Endodermal cell (in vitro differentiated cells): ENCODE measurements at regions not wholly inside any gene's neighbourhood (a gene's known extent, or its start where the extent isn't known, plus 50 kb on each side); places are given as distances from the start of the nearest gene placed in this dataset.

ENCODE experiments used
- DNase-seq: peaks from one replicate; pipeline ENCODE4 v3.0.0-alpha.2; 2017
- H3K27ac ChIP-seq: 2 replicates; pipeline ENCODE4 v1.5.1; 2013; ENCODE audit warnings: mild to moderate bottlenecking, low read depth, low read length, moderate library complexity
- H3K27me3 ChIP-seq: 2 replicates; pipeline ENCODE4 v1.6.1; 2013; ENCODE audit warnings: mild to moderate bottlenecking, low read length, moderate library complexity; ENCODE audit not compliant: insufficient read depth, control insufficient read depth, poor library complexity, severe bottlenecking
- H3K36me3 ChIP-seq: 2 replicates; pipeline ENCODE4 v1.7.0; 2013; ENCODE audit warnings: mild to moderate bottlenecking, low read length, moderate library complexity; ENCODE audit not compliant: control insufficient read depth, insufficient read depth
- H3K4me1 ChIP-seq: one replicate; pipeline ENCODE4 v1.7.0; 2013; ENCODE audit warnings: low read length; ENCODE audit not compliant: control insufficient read depth, insufficient read depth
- H3K4me3 ChIP-seq: 2 replicates; pipeline ENCODE4 v1.5.1; 2013; ENCODE audit warnings: mild to moderate bottlenecking, low read length, moderate library complexity
- H3K9ac ChIP-seq: 2 replicates; pipeline ENCODE4 v1.6.1; 2013; ENCODE audit warnings: mild to moderate bottlenecking, low read length, moderate library complexity; ENCODE audit not compliant: poor library complexity, severe bottlenecking; ENCODE audit errors: extremely low read depth
- H3K9me3 ChIP-seq: 2 replicates; pipeline ENCODE4 v1.6.1; 2013; ENCODE audit warnings: mild to moderate bottlenecking, low read length, moderate library complexity; ENCODE audit not compliant: control insufficient read depth
- H3K27ac Mint-ChIP-seq: 2 replicates; pipeline ENCODE4 v1.8.0; 2020; ENCODE audit warnings: mixed read lengths
- H3K27me3 Mint-ChIP-seq: 2 replicates; pipeline ENCODE4 v1.8.0; 2021; ENCODE audit warnings: mild to moderate bottlenecking, mixed read lengths; ENCODE audit not compliant: insufficient read depth
- H3K36me3 Mint-ChIP-seq: 2 replicates; pipeline ENCODE4 v1.8.0; 2020; ENCODE audit warnings: low read depth, mixed read lengths
- H3K4me1 Mint-ChIP-seq: 2 replicates; pipeline ENCODE4 v1.8.0; 2020; ENCODE audit warnings: mixed read lengths
- H3K4me3 Mint-ChIP-seq: 2 replicates; pipeline ENCODE4 v1.8.0; 2020; ENCODE audit warnings: mild to moderate bottlenecking, moderate library complexity, mixed read lengths
- H3K9me3 Mint-ChIP-seq: 2 replicates; pipeline ENCODE4 v1.8.0; 2020; ENCODE audit warnings: mild to moderate bottlenecking, mixed read lengths
- CTCF ChIP-seq: fragments of 200-600 bp; sonication (generic); conservative IDR thresholded peaks from 2 replicates; pipeline ENCODE4 v1.5.0; 2021; ENCODE audit warnings: antibody characterized with exemption, mild to moderate bottlenecking
- WGBS, 2 experiments: methylation state at CpG; one replicate each; pipeline versions ENCODE4 v1.1.5 to v1.1.7; 2013; ENCODE audit warnings: missing lambda C conversion rate in 2 of 2, mixed read lengths in 1 of 2; ENCODE audit not compliant: insufficient coverage in 1 of 2, insufficient read length in 1 of 2; 5-methylcytosine and 5-hydroxymethylcytosine counted together

GRCh38 chr10:9209105-9209798 is 1154.8 kb downstream of the GATA3 start:
- no peak overlapping the region for H3K4me3 Mint-ChIP-seq

GRCh38 chr10:9211228-9211627 is 1156.7 kb downstream of the GATA3 start:
- Mint-ChIP-seq H3K4me3 (no peak overlapping the region), H3K9me3 (no peaks in the 10 kb centered on the region), H3K27me3 (peaks cover 29% of the 10 kb centered on the region), H3K27ac (no peak overlapping the region), H3K4me1 (no peaks in the 10 kb centered on the region), H3K36me3 (no peaks in the 10 kb centered on the region)
- TF ChIP-seq CTCF = peak; percentile 72
- H3K36me3 ChIP-seq = no peaks in the 10 kb centered on the region
- H3K4me1 ChIP-seq = no peaks in the 10 kb centered on the region
- WGBS, 2 experiments = 17 to 59% methylated on average over 1 to 2 of the region's 2 CpGs
- no peak overlapping the region for H3K4me3 ChIP-seq
- no peak for DNase-seq
- H3K27ac ChIP-seq = no peak overlapping the region
- no peak overlapping the region for H3K9ac ChIP-seq
- H3K9me3 ChIP-seq = no peaks in the 10 kb centered on the region
- no peaks in the 10 kb centered on the region for H3K27me3 ChIP-seq

More at GRCh38 chr10:9209105-9209798, 1154.8 kb downstream of the GATA3 start:
- no peaks in the 10 kb centered on the region for H3K36me3 ChIP-seq
- peak; percentile 93 for TF ChIP-seq CTCF
- no peaks in the 10 kb centered on the region for H3K4me1 ChIP-seq
- 4 to 28% methylated on average over 7 to 13 of the region's 13 CpGs for WGBS, 2 experiments
- H3K27me3 Mint-ChIP-seq = peaks cover 23% of the 10 kb centered on the region
- H3K27ac ChIP-seq = no peak overlapping the region
- H3K27ac Mint-ChIP-seq = no peak overlapping the region
- no peaks in the 10 kb centered on the region for H3K4me1 Mint-ChIP-seq
- DNase-seq = peak; percentile 94
- no peaks in the 10 kb centered on the region for H3K9me3 Mint-ChIP-seq
- no peaks in the 10 kb centered on the region for H3K27me3 ChIP-seq
- H3K4me3 ChIP-seq = no peak overlapping the region
- H3K9me3 ChIP-seq = no peaks in the 10 kb centered on the region
- no peaks in the 10 kb centered on the region for H3K36me3 Mint-ChIP-seq
- no peak overlapping the region for H3K9ac ChIP-seq

GRCh38 chr10:9214618-9215017 is 1160.1 kb downstream of the GATA3 start:
- Mint-ChIP-seq H3K36me3 (no peaks in the 10 kb centered on the region), H3K27me3 (peaks cover 22% of the 10 kb centered on the region), H3K4me1 (no peaks in the 10 kb centered on the region), H3K4me3 (no peak overlapping the region), H3K27ac (no peak overlapping the region), H3K9me3 (no peaks in the 10 kb centered on the region)
- DNase-seq = no peak
- Histone ChIP-seq H3K27ac (no peak overlapping the region), H3K27me3 (no peaks in the 10 kb centered on the region), H3K4me1 (no peaks in the 10 kb centered on the region), H3K4me3 (no peak overlapping the region), H3K9ac (no peak overlapping the region), H3K36me3 (no peaks in the 10 kb centered on the region), H3K9me3 (no peaks in the 10 kb centered on the region)
- no peak for TF ChIP-seq CTCF
- 82 to 91% methylated on average over 3 to 7 of the region's 7 CpGs for WGBS, 2 experiments
